ENCODE measurements at regions not wholly inside any gene's neighbourhood (a gene's known extent, or its start where the extent isn't known, plus 50 kb on each side); places are given as distances from the start of the nearest gene placed in this dataset.

DNA sequence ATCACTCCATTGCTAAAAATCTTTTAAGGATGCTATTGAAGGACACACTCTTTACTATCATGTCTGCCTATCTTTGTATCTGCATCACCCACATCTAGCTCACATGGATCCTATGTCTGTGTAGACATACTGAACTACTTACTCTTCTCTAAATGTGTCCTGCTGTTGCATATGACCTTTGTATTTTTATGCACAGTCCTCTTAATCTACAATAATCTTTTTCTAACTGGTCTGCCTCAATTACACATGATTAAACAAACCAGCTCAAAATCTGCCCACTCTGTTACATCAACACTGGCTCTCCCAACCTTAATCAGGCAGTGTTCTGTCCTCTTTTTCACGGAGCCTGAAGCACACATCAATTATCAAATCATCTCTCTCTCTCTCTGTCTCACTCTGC, 316.3 kb upstream of the MGAT4C start:
- TF ChIP-seq, protein P1, sequence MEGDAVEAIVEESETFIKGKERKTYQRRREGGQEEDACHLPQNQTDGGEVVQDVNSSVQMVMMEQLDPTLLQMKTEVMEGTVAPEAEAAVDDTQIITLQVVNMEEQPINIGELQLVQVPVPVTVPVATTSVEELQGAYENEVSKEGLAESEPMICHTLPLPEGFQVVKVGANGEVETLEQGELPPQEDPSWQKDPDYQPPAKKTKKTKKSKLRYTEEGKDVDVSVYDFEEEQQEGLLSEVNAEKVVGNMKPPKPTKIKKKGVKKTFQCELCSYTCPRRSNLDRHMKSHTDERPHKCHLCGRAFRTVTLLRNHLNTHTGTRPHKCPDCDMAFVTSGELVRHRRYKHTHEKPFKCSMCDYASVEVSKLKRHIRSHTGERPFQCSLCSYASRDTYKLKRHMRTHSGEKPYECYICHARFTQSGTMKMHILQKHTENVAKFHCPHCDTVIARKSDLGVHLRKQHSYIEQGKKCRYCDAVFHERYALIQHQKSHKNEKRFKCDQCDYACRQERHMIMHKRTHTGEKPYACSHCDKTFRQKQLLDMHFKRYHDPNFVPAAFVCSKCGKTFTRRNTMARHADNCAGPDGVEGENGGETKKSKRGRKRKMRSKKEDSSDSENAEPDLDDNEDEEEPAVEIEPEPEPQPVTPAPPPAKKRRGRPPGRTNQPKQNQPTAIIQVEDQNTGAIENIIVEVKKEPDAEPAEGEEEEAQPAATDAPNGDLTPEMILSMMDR (conservative IDR thresholded peaks at IDR 0.05), result no peak
- Histone ChIP-seq H3K23me2 (ENCODE audit: insufficient read length, low read depth, low read length, poor library complexity, severe bottlenecking) (no peaks in the 10 kb centered on the region), H4K91ac (ENCODE audit: insufficient read length, low read depth, low read length) (no peak overlapping the region), H3K9ac (ENCODE audit: extremely low read depth, insufficient read length, low read length) (no peak overlapping the region), H2BK5ac (ENCODE audit: insufficient read length, low read length) (no peak overlapping the region), H3K56ac (ENCODE audit: insufficient read length, low read depth, low read length) (no peak overlapping the region), H3K27ac (ENCODE audit: insufficient read length, low read depth, low read length) (no peak overlapping the region), H2AK5ac (ENCODE audit: insufficient read length, low read length) (no peak overlapping the region), H3K23ac (ENCODE audit: insufficient read length, low read depth, low read length) (no peak overlapping the region), H3K27me3 (ENCODE audit: insufficient read depth, low read length) (no peaks in the 10 kb centered on the region), H3T11ph (ENCODE audit: low read length) (no peak overlapping the region), H3K9me3 (ENCODE audit: control insufficient read depth, low read depth, low read length) (no peaks in the 10 kb centered on the region), H4K20me1 (ENCODE audit: control insufficient read depth, insufficient read depth, insufficient read length) (no peaks in the 10 kb centered on the region), H2BK15ac (ENCODE audit: low read depth, low read length) (no peak overlapping the region), H2BK120ac (ENCODE audit: low read depth, low read length, poor library complexity, severe bottlenecking) (no peak overlapping the region), H3K4me2 (ENCODE audit: insufficient read depth, insufficient read length, low read length) (no peak overlapping the region), H3K4ac (ENCODE audit: low read depth, low read length) (no peak overlapping the region), H3K14ac (ENCODE audit: insufficient read depth, low read length) (no peak overlapping the region), H4K8ac (replicated peaks; ENCODE audit: insufficient read length, low read depth, low read length) (no peak overlapping the region), H2BK20ac (ENCODE audit: low read depth, low read length, poor library complexity, severe bottlenecking) (no peak overlapping the region), H2BK12ac (ENCODE audit: insufficient read length, low read depth, low read length) (no peak overlapping the region), H2AFZ (ENCODE audit: low read length) (no peak overlapping the region), H4K5ac (ENCODE audit: insufficient read length, low read depth, low read length) (no peak overlapping the region), H3K4me1 (ENCODE audit: insufficient read depth, low read length) (no peaks in the 10 kb centered on the region), H3K18ac (ENCODE audit: insufficient read length, low read depth, low read length) (no peak overlapping the region), H3K79me1 (ENCODE audit: insufficient read depth, low read depth, low read length, poor library complexity, severe bottlenecking) (no peaks in the 10 kb centered on the region), H3K79me2 (ENCODE audit: insufficient read depth, low read length) (no peaks in the 10 kb centered on the region)
- Mint-ChIP-seq H3K27ac (no peak overlapping the region), H3K9me3 (peaks cover 3 to 4% of the 10 kb centered on the region in 2 experiments; a peak in 2 of 5 replicates), H3K4me1 (no peaks in the 10 kb centered on the region), H3K36me3 (ENCODE audit: insufficient read depth in 1 of 3, low read depth in 3 of 3) (peaks cover 0 to 4% (median 2%) of the 10 kb centered on the region in 3 experiments; a peak in 2 of 7 replicates), H3K4me3 (no peak overlapping the region), H3K27me3 (ENCODE audit: low read depth) (no peaks in the 10 kb centered on the region)
- no peak for DNase-seq
- WGBS (ENCODE audit: extremely low coverage, insufficient read length, low lambda C conversion rate), result no CpG with 5 or more reads among the region's 1 CpG
